IMR-90 (cell line): ENCODE measurements at regions not wholly inside any gene's neighbourhood (a gene's known extent, or its start where the extent isn't known, plus 50 kb on each side); places are given as distances from the start of the nearest gene placed in this dataset.

Experiments
- ATAC-seq: fragments of 200-7000 bp; cut with Tn5 transposase; 2 replicates; pipeline ENCODE4 v1.9.1; 2020; ENCODE audit warnings: low read depth, mild to moderate bottlenecking, moderate library complexity
- BruUV-seq: library from RNA; stranded (reverse); fragments of 400-500 nt; replicated peaks from 2 replicates; lab custom pipeline; 2021; lab: Mats Ljungman, UMichigan
- CTCF ChIA-PET: fragments of 300-600 bp; formaldehyde crosslinking; extraction: SDS; loops from one replicate; lab custom pipeline; 2021; ENCODE audit warnings: antibody characterized with exemption; lab: Yijun Ruan, JAX
- POLR2A ChIA-PET: fragments of 300-600 bp; sonication (Branson Sonifier 250); formaldehyde crosslinking; loops from one replicate; lab custom pipeline; 2022; ENCODE audit warnings: antibody characterized with exemption; ENCODE audit not compliant: unreplicated experiment; lab: Charles Lee
- DNase-seq: peaks from one replicate; pipeline ENCODE4 v3.0.0; 2013
- H2AFZ ChIP-seq: replicated peaks from 2 replicates; pipeline ENCODE3; 2013; ENCODE audit warnings: low read length, mild to moderate bottlenecking; ENCODE audit not compliant: poor library complexity
- H2AK5ac ChIP-seq: 2 replicates; pipeline ENCODE4 v1.6.1; 2013; ENCODE audit warnings: low read depth, low read length, inconsistent platforms
- H2AK9ac ChIP-seq: replicated peaks from 2 replicates; pipeline ENCODE3; 2013; ENCODE audit warnings: mild to moderate bottlenecking, low read depth, low read length, moderate library complexity; ENCODE audit not compliant: poor library complexity
- H2BK120ac ChIP-seq: 2 replicates; pipeline ENCODE4 v1.6.1; 2013; ENCODE audit warnings: low read depth, low read length, inconsistent platforms
- H2BK15ac ChIP-seq: 3 replicates; pipeline ENCODE4 v1.6.1; 2013; ENCODE audit warnings: low read depth, low read length, inconsistent platforms
- H2BK20ac ChIP-seq: 2 replicates; pipeline ENCODE4 v1.6.1; 2013; ENCODE audit warnings: low read depth, mild to moderate bottlenecking, inconsistent platforms, low read length, moderate library complexity
- H2BK5ac ChIP-seq: 2 replicates; pipeline ENCODE4 v1.6.1; 2013; ENCODE audit warnings: mild to moderate bottlenecking, low read depth, low read length, inconsistent platforms; ENCODE audit not compliant: poor library complexity, severe bottlenecking
- H3K14ac ChIP-seq: replicated peaks from 2 replicates; pipeline ENCODE4 v1.6.1; 2013; ENCODE audit warnings: low read depth, low read length, inconsistent platforms
- H3K18ac ChIP-seq: 2 replicates; pipeline ENCODE4 v1.6.1; 2013; ENCODE audit warnings: low read depth, low read length, control low read depth
- H3K23ac ChIP-seq: 2 replicates; pipeline ENCODE4 v1.6.1; 2013; ENCODE audit warnings: low read depth, low read length, inconsistent platforms
- H3K27ac ChIP-seq: 2 replicates; pipeline ENCODE4 v1.5.1; 2013; ENCODE audit warnings: mild to moderate bottlenecking, control low read depth, low read length; ENCODE audit not compliant: insufficient read depth
- H3K27me3 ChIP-seq: 2 replicates; pipeline ENCODE4 v1.6.1; 2013; ENCODE audit warnings: low read length; ENCODE audit not compliant: control insufficient read depth, insufficient read depth
- H3K36me3 ChIP-seq: 2 replicates; pipeline ENCODE4 v1.6.1; 2013; ENCODE audit warnings: low read length, mixed read lengths; ENCODE audit not compliant: control insufficient read depth, insufficient read depth
- H3K4ac ChIP-seq: 2 replicates; pipeline ENCODE4 v1.6.1; 2013; ENCODE audit warnings: low read depth, low read length, inconsistent platforms
- H3K4me1 ChIP-seq: 2 replicates; pipeline ENCODE4 v1.6.1; 2013; ENCODE audit warnings: low read length, mixed read lengths; ENCODE audit not compliant: control insufficient read depth, insufficient read depth
- H3K4me2 ChIP-seq: 2 replicates; pipeline ENCODE4 v1.6.1; 2013; ENCODE audit warnings: low read depth, mild to moderate bottlenecking, control low read depth, low read length, moderate library complexity
- H3K4me3 ChIP-seq: 2 replicates; pipeline ENCODE4 v1.5.1; 2013; ENCODE audit warnings: low read depth, mild to moderate bottlenecking, control low read depth, low read length, moderate library complexity; ENCODE audit not compliant: insufficient read depth
- H3K56ac ChIP-seq: 2 replicates; pipeline ENCODE4 v1.6.1; 2013; ENCODE audit warnings: low read length, inconsistent platforms; ENCODE audit not compliant: insufficient read depth; ENCODE audit errors: extremely low read depth
- H3K79me1 ChIP-seq, 2 experiments: 2 replicates each; pipeline ENCODE4 v1.6.1; 2013; ENCODE audit warnings: low read length in 2 of 2, inconsistent platforms in 1 of 2, low read depth in 1 of 2
- H3K9ac ChIP-seq: 2 replicates; pipeline ENCODE4 v1.6.1; 2013; ENCODE audit warnings: low read depth, low read length, control low read depth
- H3K9me1 ChIP-seq: 2 replicates; pipeline ENCODE4 v1.6.1; 2013; ENCODE audit warnings: low read length, inconsistent platforms; ENCODE audit not compliant: insufficient read depth
- H3K9me3 ChIP-seq: 2 replicates; pipeline ENCODE4 v1.6.1; 2013; ENCODE audit warnings: low read length; ENCODE audit not compliant: control insufficient read depth, insufficient read depth
- H4K20me1 ChIP-seq: 2 replicates; pipeline ENCODE4 v1.6.1; 2013; ENCODE audit warnings: low read length, inconsistent platforms; ENCODE audit not compliant: insufficient read depth
- H4K5ac ChIP-seq: 2 replicates; pipeline ENCODE4 v1.6.1; 2013; ENCODE audit warnings: mild to moderate bottlenecking, low read depth, low read length, control low read depth
- H4K8ac ChIP-seq, 2 experiments: 2 replicates each; pipeline ENCODE4 v1.6.1; 2013; ENCODE audit warnings: low read depth in 2 of 2, low read length in 2 of 2, control low read depth in 1 of 2, inconsistent platforms in 1 of 2
- H4K91ac ChIP-seq: 2 replicates; pipeline ENCODE4 v1.6.1; 2013; ENCODE audit warnings: low read depth, low read length, inconsistent platforms; ENCODE audit not compliant: insufficient read depth
- BHLHE40 ChIP-seq: fragments of 150-350 bp; IDR thresholded peaks from 2 replicates; pipeline ENCODE4 v1.6.1; 2016; ENCODE audit warnings: mild to moderate bottlenecking, low read depth, low read length
- CEBPB ChIP-seq: IDR thresholded peaks from 2 replicates; pipeline ENCODE4 v1.6.1; 2012; ENCODE audit warnings: low read depth, low read length, improper control_type of control experiment
- CTCF ChIP-seq: conservative IDR thresholded peaks from 2 replicates; pipeline ENCODE4 v1.5.1; 2012; ENCODE audit warnings: mild to moderate bottlenecking, low read depth, low read length, improper control_type of control experiment
- FOS ChIP-seq: fragments of 150-350 bp; IDR thresholded peaks from 2 replicates; pipeline ENCODE4 v1.6.1; 2016; ENCODE audit warnings: low read depth, low read length
- MAFK ChIP-seq: IDR thresholded peaks from 2 replicates; pipeline ENCODE4 v1.6.1; 2012; ENCODE audit warnings: low read depth, low read length, improper control_type of control experiment
- MAZ ChIP-seq: IDR thresholded peaks from 2 replicates; pipeline ENCODE4 v1.6.1; 2012; ENCODE audit warnings: low read depth, mild to moderate bottlenecking, low read length, improper control_type of control experiment, moderate library complexity, borderline replicate concordance
- NFE2L2 ChIP-seq: fragments of 150-350 bp; IDR thresholded peaks from 2 replicates; pipeline ENCODE4 v1.6.1; 2016; ENCODE audit warnings: low read depth, mild to moderate bottlenecking, low read length
- POLR2A ChIP-seq: IDR thresholded peaks from 2 replicates; pipeline ENCODE4 v1.6.1; 2012; ENCODE audit warnings: mild to moderate bottlenecking, low read depth, low read length
- RAD21 ChIP-seq: IDR thresholded peaks from 2 replicates; pipeline ENCODE4 v1.6.1; 2012; ENCODE audit warnings: low read length, improper control_type of control experiment
- WGBS, 2 experiments: methylation state at CpG; one replicate each; pipeline versions ENCODE4 v1.1.5 to v1.1.7; 2013; ENCODE audit warnings: missing lambda C conversion rate in 2 of 2; ENCODE audit not compliant: insufficient read length in 1 of 2; ENCODE audit errors: extremely low coverage in 2 of 2; 5-methylcytosine and 5-hydroxymethylcytosine counted together
- dilution Hi-C: fragments of 300-500 bp; cut with HindIII; formaldehyde crosslinking; loops from one replicate; pipeline ENCODE4 v1.14.3; 2018; ENCODE audit warnings: low sequenced_read_pairs; ENCODE audit not compliant: unreplicated experiment
- in situ Hi-C: fragments of 300-500 bp; cut with MboI; formaldehyde crosslinking; loops from 3 replicates; pipeline ENCODE4 v1.14.3; 2019; ENCODE audit warnings: low sequenced_read_pairs, inconsistent platforms, mixed read lengths
- intact Hi-C: fragments of 100-400 bp; cut with micrococcal nuclease; formaldehyde crosslinking; loops from 2 replicates; pipeline ENCODE4 v1.10.0; 2022

- Histone ChIP-seq H3K4ac (peak overlapping the region; percentile 81), H3K4me2 (no peak overlapping the region; the same call in 1 of the 2 replicates), H3K9ac (no peak overlapping the region), H2BK5ac (peak overlapping the region; percentile 10), H3K23ac (peak overlapping the region; percentile 48), H3K27me3 (no peaks in the 10 kb centered on the region), H2AK9ac (no peak overlapping the region), H3K79me1 (no peaks in the 10 kb centered on the region), H3K56ac (peak overlapping the region; percentile 2; the same call in 1 of the 2 replicates), H4K8ac (peak overlapping the region; percentile 16 to 66; a peak in 3 of 4 replicates), H3K36me3 (no peaks in the 10 kb centered on the region), H2BK20ac (peak overlapping the region; percentile 84), H2BK120ac (peak overlapping the region; percentile 93), H3K4me1 (peaks cover 5% of the 10 kb centered on the region), H3K4me3 (no peak overlapping the region), H4K5ac (peak overlapping the region; percentile 65), H3K18ac (peak overlapping the region; percentile 46), H2AK5ac (peak overlapping the region; percentile 31; the same call in 1 of the 2 replicates), H3K9me3 (no peaks in the 10 kb centered on the region), H3K27ac (peak overlapping the region; percentile 61; the same call in 1 of the 2 replicates), H3K9me1 (peaks cover 6% of the 10 kb centered on the region), H2BK15ac (peak overlapping the region; percentile 78; the same call in 2 of the 3 replicates), H2AFZ (peak overlapping the region; percentile 68), H3K14ac (peak overlapping the region; percentile 69; the same call in 1 of the 2 replicates), H4K20me1 (no peaks in the 10 kb centered on the region), H4K91ac (peak overlapping the region; percentile 83)
- TF ChIP-seq NFE2L2 = no peak
- TF ChIP-seq BHLHE40 = no peak
- no peak for TF ChIP-seq CTCF
- TF ChIP-seq POLR2A = no peak
- TF ChIP-seq FOS = no peak
- no peak for TF ChIP-seq MAZ
- no peak for TF ChIP-seq CEBPB
- TF ChIP-seq RAD21 = no peak
- no peak for TF ChIP-seq MAFK
- in situ Hi-C loops = no loop called here
- peak; percentile 85 for DNase-seq
- ChIA-PET POLR2A (interaction anchor here (0.7 kb wide), 1 partner anchor 156 kb away, joined by 3 read pairs; no protein-coding TSS in a partner anchor), CTCF (interaction anchor here (0.6 to 1.2 kb wide), 4 partner anchors 16 to 185 kb away, joined by 3 read pairs; partner anchors contain the start of gene TBX3)
- 13% methylated on average over 3 of the region's 14 CpGs; no CpG with 5 or more reads in 1 of the 2 experiments for WGBS, 2 experiments
- dilution Hi-C loops = no loop called here
- no TSS peak for BruUV-seq
- peak; percentile 87 for ATAC-seq
- intact Hi-C loops = no loop called here
Measured at GRCh38 chr12:114868995-114869834, 185.2 kb upstream of the TBX3 start.
